Type B pancreatic cell (in vitro differentiated cells): ENCODE measurements at regions not wholly inside any gene's neighbourhood (a gene's known extent, or its start where the extent isn't known, plus 50 kb on each side); places are given as distances from the start of the nearest gene placed in this dataset.

Source experiments
- DNase-seq: peaks from one replicate; pipeline ENCODE4 v3.0.0; 2021; ENCODE audit warnings: mixed read lengths; ENCODE audit not compliant: unreplicated experiment; ENCODE audit errors: extremely low spot score
- H3K27ac Mint-ChIP-seq: 2 replicates; pipeline ENCODE4 v1.8.0; 2021; ENCODE audit warnings: mild to moderate bottlenecking, mixed read lengths
- H3K27me3 Mint-ChIP-seq: 2 replicates; pipeline ENCODE4 v1.8.0; 2021; ENCODE audit warnings: mixed read lengths
- H3K36me3 Mint-ChIP-seq: 2 replicates; pipeline ENCODE4 v1.8.0; 2021; ENCODE audit warnings: mixed read lengths
- H3K4me1 Mint-ChIP-seq: one replicate; pipeline ENCODE4 v1.8.0; 2021; ENCODE audit warnings: mixed read lengths; ENCODE audit not compliant: unreplicated experiment
- H3K4me3 Mint-ChIP-seq: 2 replicates; pipeline ENCODE4 v1.8.0; 2021; ENCODE audit warnings: mild to moderate bottlenecking, mixed read lengths
- H3K9me3 Mint-ChIP-seq: 2 replicates; pipeline ENCODE4 v1.8.0; 2021; ENCODE audit warnings: mixed read lengths
- CTCF ChIP-seq: fragments of 200-600 bp; sonication (generic); conservative IDR thresholded peaks from 2 replicates; pipeline ENCODE4 v1.5.0; 2021; ENCODE audit warnings: antibody characterized with exemption, mild to moderate bottlenecking

GRCh38 chr5:159536646-159537045 is 206.4 kb upstream of the IL12B start:
- no peaks in the 10 kb centered on the region for H3K36me3 Mint-ChIP-seq
- no peak overlapping the region for H3K27ac Mint-ChIP-seq
- DNase-seq, result no peak
- H3K9me3 Mint-ChIP-seq, result no peaks in the 10 kb centered on the region
- no peaks in the 10 kb centered on the region for H3K27me3 Mint-ChIP-seq
- no peaks in the 10 kb centered on the region for H3K4me1 Mint-ChIP-seq
- no peak for TF ChIP-seq CTCF
- H3K4me3 Mint-ChIP-seq, result no peak overlapping the region

- Mint-ChIP-seq H3K36me3 (no peaks in the 10 kb centered on the region), H3K27me3 (no peaks in the 10 kb centered on the region), H3K4me1 (no peaks in the 10 kb centered on the region), H3K9me3 (no peaks in the 10 kb centered on the region), H3K4me3 (no peak overlapping the region), H3K27ac (no peak overlapping the region)
- DNase-seq, result no peak
- TF ChIP-seq CTCF, result no peak
Observed at GRCh38 chr5:159539678-159540077, 209.4 kb upstream of the IL12B start.

GRCh38 chr5:159543326-159543725 is 213.0 kb upstream of the IL12B start:
- Mint-ChIP-seq H3K27ac (no peak overlapping the region), H3K9me3 (no peaks in the 10 kb centered on the region), H3K27me3 (no peaks in the 10 kb centered on the region), H3K4me1 (no peaks in the 10 kb centered on the region), H3K36me3 (no peaks in the 10 kb centered on the region), H3K4me3 (no peak overlapping the region)
- TF ChIP-seq CTCF, result no peak
- DNase-seq, result no peak

- DNase-seq, result no peak
- Mint-ChIP-seq H3K36me3 (no peaks in the 10 kb centered on the region), H3K27ac (no peak overlapping the region), H3K4me1 (no peaks in the 10 kb centered on the region), H3K4me3 (no peak overlapping the region), H3K27me3 (no peaks in the 10 kb centered on the region), H3K9me3 (no peaks in the 10 kb centered on the region)
- no peak for TF ChIP-seq CTCF
Observed at GRCh38 chr5:159545156-159545555, 214.9 kb upstream of the IL12B start.

GRCh38 chr5:159547466-159548195 is 217.3 kb upstream of the IL12B start:
- Mint-ChIP-seq H3K4me1 (no peaks in the 10 kb centered on the region), H3K9me3 (no peaks in the 10 kb centered on the region), H3K27me3 (no peaks in the 10 kb centered on the region), H3K36me3 (no peaks in the 10 kb centered on the region), H3K4me3 (no peak overlapping the region), H3K27ac (no peak overlapping the region)
- no peak for DNase-seq
- no peak for TF ChIP-seq CTCF

- H3K4me3 Mint-ChIP-seq, result no peak overlapping the region
- DNase-seq, result no peak
- no peaks in the 10 kb centered on the region for H3K9me3 Mint-ChIP-seq
- no peak for TF ChIP-seq CTCF
- H3K4me1 Mint-ChIP-seq, result no peaks in the 10 kb centered on the region
- no peaks in the 10 kb centered on the region for H3K36me3 Mint-ChIP-seq
- no peaks in the 10 kb centered on the region for H3K27me3 Mint-ChIP-seq
- H3K27ac Mint-ChIP-seq, result no peak overlapping the region
Observed at GRCh38 chr5:159548517-159548916, 218.2 kb upstream of the IL12B start.
